ENCODE measurements at regions not wholly inside any gene's neighbourhood (a gene's known extent, or its start where the extent isn't known, plus 50 kb on each side); places are given as distances from the start of the nearest gene placed in this dataset.

DNA sequence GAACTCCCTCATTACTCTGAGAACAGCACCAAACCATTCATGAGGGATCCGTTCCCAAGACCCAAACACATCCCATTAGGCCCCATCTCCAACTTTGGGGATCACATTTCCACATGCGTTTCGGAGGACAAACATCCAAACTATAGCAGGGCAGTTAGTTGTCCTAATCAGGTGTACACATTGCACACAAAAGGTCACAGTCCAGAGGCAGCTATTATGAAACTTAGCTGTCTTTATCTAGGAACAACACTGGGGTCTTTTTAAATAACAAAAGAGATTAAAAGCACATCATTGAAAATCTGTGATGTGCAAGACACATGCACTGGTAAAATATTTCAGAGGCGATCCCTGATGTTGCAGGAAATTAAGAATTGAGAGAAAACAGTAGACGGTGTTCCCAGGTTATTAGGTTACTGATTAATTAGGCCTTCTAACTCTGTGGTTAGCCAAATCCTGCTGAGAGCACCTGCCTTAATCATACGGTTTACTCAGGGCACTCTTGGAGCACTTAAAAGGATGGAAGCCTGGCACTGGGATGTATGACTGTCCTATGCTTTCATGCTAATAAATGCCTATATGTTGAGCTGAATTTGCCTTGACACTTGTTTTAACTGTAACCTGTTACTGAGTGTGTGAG is 1574.5 kb upstream of the WWC1 start:
- TF ChIP-seq, protein P1, sequence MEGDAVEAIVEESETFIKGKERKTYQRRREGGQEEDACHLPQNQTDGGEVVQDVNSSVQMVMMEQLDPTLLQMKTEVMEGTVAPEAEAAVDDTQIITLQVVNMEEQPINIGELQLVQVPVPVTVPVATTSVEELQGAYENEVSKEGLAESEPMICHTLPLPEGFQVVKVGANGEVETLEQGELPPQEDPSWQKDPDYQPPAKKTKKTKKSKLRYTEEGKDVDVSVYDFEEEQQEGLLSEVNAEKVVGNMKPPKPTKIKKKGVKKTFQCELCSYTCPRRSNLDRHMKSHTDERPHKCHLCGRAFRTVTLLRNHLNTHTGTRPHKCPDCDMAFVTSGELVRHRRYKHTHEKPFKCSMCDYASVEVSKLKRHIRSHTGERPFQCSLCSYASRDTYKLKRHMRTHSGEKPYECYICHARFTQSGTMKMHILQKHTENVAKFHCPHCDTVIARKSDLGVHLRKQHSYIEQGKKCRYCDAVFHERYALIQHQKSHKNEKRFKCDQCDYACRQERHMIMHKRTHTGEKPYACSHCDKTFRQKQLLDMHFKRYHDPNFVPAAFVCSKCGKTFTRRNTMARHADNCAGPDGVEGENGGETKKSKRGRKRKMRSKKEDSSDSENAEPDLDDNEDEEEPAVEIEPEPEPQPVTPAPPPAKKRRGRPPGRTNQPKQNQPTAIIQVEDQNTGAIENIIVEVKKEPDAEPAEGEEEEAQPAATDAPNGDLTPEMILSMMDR (IDR thresholded peaks at IDR 0.05) = no peak
- TF ChIP-seq ZFX (IDR thresholded peaks at IDR 0.05; ENCODE audit: borderline replicate concordance) = no peak
